ENCODE measurements at regions not wholly inside any gene's neighbourhood (a gene's known extent, or its start where the extent isn't known, plus 50 kb on each side); places are given as distances from the start of the nearest gene placed in this dataset.

DNA sequence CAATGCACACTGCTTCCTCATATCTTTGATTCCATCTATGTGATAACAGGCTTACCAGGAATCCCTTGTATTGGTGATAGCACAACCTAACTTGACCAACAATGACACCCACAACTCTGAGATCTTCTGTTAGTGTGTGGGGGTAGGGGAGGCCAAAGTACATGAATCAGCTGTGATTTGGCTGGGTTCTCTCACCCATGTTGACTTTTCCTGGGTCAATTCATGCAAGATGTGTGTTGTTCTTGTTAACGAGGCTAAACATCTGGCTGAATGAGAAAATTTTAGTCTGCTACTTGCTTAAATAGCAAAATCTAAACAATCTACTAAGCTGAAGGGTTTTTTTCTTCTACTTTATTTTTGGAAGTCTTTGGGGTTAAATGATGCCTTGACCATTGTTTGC is 341.2 kb upstream of the SLC14A2 start:
- ATAC-seq = no peak

DNA sequence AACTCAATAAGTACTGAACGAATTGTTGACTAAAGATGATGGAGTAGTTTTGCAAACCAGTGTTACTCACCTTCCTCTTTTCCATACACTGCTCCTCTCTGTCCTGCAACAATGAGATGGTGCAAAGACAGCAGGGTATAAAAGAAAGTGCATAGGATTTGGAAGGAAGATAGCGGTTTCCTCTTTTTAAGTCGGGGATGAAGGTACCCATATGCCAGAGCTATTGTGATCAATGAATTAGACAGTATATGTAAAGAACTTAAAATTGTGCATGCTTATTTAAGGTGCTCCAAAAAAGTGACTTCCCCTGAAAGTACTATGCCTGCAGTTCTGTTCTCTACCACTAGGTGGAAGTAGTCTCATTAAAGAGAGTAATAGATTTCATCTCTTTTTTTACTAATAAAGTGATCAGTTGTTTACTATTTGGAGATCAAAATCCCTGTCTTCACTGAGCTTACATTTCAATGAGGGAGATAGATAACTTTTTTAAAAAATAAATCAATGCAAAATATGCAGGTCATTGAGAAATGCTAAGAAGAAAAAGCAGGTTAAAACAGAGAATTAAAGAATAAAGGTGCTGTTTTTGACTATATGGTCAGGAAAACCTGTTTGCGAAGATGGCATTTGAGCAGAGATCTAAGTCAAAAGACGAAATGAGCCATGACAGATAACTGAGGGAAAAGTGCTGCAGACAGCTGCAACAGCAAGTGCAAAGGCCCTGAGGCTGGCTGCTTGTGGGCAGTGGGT is 339.7 kb upstream of the SLC14A2 start:
- ATAC-seq = no peak

DNA sequence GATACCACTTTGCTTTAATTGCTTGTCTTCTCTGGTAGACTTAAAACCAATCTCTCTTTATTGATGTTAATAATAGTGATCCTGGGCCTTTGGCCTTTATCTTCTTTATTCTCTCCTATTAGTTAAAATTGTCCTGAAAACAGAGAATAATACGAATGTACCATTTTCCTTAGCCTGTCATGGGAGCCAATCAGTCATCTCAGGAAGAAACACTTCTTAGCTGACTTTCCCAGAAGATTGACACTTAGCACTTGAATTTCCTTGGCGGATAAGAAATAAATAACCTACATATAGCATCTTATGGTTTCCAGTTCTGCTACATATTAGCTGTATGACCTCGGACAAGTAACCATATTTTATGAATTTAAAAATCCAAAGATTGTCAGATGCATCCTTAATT is 338.4 kb upstream of the SLC14A2 start:
- ATAC-seq = no peak

DNA sequence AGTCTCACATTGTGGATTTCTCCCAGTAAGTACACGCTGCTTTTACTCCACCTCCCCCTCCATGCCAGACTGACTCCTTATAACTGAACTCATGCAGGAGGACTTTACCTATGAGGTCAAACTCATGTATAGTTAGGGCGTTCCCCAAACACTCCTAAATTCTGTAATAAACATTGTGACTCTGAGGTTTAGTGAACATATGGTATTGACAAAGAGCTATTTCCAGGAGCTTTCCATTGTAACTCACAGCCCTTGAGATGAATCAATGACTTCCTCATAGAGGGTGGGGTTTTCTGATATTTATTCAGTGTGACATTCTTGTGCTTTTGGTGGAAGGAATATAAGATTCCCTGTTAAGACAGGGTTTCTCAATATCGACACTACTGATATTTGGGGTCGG is 337.4 kb upstream of the SLC14A2 start:
- no peak for ATAC-seq

DNA sequence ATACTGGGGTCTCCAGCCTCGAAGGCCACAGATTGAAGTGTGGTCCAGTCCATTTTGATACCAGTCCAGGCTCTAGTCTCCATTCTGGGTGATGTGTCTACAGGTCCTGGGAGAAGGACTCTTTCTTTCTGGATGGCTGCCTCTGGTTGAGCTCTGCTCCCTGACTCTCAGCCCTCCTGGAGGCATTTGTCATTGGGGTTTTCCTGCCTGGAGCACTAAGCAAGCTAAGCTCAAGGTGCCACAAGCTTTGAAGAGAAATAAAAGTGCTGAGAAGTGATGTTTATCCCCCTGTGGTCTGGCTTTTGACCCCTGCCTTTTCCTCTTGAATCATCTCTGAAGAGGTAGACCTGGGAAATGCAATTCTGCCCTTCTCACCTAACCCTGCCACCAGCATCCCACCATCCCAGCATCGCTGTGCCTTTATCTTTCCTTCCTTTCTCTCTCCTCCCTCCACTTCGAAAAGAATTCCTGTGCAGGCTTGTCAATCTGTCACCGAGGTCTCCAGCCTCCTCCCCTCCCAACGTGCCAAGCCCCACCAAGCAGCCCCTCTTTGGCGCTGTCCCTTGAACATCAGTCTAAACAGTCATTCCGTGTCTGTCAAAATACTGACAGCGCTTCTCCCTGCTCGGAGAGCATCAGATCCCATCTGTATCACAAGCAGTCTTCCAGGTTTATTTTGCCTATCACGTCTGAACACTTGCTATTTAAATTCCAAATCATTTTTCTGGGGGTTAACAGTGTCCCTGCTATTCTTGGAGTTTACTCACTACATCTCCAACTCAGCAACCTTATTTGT is 334.6 kb upstream of the SLC14A2 start:
- ATAC-seq = no peak

DNA sequence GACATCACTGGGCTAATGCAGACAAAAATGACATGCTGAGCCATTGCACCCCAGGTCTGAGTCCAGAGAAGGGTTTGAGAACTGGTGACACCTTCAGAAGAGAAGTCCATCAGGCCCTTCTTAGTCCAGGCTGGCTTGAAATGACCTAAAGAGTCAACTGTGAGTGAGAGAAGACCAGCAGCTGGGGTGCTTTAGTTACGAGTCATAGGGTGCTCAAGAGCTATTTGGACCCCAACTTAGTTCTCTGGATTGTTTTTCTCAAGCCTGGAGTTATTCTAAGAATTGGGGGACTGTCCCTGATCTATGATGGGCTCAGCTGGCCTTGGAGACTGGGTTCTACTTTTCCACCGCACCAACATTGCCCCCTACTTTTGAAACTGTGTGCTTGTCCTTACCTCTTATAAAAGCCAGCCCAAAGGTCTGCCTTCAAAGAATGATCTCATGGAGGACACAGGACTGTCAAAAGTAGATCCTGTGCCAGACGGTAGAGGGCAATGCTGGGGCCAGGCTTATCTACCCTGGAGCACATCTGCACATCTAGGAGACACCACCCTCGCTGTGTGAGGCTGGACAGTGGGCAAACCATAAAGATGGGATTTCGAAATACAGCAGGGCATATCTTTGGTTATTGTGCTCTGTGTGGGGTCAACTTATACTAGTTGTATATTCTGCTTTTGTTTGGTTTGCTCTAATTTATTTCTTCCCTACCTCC is 333.0 kb upstream of the SLC14A2 start:
- ATAC-seq = no peak

DNA sequence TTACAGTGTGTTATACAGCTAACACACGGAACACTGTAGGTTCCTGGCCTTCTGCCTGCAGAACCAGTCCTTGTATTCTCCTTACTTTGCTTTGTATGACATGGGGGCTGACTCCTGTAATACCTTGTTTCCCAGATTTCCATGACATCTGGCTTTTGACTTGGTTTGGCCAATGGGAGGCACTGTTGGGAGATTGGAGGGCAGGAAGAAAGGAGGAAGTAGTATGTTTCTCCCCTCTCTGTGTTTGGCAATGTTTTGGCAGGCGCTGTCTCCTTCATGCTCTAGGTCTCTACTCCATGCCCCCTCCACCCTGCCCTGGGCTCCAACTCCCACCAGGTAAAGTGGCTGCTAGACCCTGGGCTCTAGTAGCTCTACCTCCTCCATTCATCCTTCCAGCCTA is 331.1 kb upstream of the SLC14A2 start:
- ATAC-seq = no peak

DNA sequence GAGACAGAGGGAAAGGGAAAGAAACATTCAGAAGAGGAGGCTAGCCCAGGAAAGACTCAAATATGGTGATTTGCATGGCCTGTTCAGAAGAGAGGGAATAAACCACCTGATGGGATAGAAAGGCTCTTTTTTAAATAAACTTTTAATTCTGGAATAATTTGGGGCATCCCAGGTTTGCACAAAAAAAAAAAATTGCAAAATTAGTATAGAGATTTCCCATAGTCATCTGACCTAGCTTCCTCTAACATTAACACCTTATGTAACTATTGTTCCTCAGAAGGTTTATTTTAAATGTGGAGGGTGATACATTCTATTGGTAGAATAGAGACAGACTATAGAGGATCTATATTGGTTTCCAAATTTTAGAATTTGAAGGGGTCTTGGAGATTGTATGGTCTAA is 330.4 kb upstream of the SLC14A2 start:
- no peak for ATAC-seq

DNA sequence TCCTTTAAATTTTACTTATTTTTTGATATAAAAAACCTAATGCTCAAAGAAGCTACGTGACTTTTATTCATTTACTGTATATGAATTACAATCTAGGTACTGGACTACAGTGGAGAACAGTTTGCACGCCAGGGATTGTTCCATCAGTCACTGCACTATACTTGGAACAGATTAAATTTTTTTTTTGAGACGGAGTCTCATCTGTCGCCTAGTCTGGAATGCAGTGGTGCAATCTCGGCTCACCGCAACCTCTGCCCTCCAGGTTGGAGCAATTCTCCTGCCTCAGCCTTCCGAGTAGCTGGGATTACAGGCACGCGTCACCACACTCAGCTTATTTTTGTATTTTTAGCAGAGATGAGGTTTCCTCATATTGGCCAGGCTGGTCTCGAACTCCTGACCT is 330.0 kb upstream of the SLC14A2 start:
- ATAC-seq = no peak

DNA sequence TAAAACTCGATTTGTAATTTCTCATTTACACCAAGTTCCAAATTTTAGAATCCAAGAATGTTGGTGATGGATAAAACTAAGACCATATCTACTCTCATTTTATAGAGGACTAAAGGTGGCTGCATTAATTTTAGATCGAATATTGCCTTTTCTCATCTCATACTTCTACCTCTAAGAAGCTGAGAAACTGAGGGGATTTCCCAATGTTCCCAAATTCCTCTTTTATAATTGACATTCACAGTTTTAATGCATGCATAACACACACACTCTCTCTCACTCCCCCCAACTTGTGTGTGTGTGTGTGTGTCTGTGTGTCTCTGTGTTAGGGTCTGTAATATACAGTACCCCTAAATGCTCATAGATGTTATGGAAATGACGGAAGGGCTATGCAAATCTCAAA is 328.8 kb upstream of the SLC14A2 start:
- ATAC-seq = no peak

DNA sequence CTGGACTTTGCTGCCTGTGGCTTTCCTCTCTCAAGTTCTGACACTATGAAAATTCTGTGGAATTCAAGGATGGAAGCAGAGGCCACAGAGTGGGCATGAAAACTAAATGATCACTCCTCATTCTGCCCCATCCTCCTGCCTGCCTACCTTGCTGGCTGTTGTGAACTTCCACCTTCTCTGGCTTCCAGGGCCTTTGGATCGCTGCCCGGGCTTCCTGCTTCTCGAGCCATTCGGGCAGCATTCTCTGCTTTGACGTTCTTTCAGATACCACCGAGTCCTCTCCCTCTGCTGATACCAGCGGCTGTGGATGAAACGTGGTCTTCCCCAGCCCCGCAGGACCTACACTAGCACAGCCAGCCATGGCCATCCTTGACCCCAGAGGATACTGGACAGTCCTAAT is 327.7 kb upstream of the SLC14A2 start:
- ATAC-seq = no peak

DNA sequence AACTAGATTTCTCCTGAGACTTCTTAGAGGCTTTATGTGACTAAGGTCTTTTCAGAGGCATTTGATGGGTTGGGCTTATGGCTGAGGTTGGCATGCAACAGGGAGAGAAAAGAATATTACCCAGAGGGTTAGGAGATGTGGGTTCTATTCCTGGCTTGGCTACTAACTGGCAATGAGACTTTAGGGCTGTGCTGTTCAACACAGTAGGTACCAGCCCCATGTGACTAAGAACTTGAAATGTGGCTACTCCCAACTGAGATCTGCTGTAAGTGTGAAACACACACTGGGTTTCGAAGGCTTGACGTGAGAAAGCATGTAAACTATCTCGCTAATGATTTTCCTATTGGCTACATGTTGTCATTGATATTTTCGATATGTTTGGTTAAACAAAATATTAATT is 324.9 kb upstream of the SLC14A2 start:
- ATAC-seq = no peak

DNA sequence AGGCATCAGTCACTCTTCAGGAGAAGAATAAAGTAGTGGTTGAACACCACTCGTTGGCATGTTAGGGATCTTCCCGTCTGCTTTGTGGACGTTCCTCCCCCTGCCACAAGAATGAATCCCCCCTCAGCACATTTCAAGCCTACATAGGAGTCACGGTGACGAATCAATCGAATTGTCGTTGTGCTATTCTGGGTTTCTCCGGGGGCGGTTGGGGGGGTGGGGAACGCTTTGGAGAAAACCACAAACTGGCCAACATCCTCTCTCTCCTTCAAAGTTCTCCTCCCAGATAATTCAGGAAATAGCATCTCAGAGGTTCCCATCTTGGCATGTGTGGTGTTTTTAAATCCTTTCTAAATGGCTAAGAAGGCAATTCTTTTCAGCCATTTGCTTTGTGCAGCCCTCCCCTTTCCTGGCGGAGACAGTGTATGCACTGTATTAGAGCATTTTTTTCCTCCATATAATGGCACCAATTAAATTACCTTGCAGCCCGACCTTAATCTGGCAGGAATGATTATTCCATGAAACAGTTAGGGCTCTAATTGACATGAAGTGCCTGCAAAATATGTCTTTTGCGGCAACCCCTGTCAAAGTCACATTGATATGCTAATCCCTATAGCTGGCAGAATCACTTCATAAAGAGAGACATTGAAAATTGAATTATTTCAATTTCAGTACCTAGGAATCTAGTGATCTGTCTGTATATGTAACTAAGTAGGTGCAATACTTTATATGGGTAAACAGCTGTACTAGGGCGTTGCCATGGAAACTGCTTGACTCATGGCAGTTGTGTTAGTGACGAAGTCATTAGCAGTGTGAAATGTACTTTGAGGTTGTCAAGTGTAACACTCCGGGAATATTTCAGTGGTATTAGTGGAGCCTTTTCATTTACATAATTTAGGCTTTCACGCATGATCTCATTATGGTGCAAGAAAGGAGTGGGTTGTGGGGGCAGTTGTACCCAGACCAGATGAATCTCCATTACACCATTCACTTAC is 323.4 kb upstream of the SLC14A2 start:
- no peak for ATAC-seq

DNA sequence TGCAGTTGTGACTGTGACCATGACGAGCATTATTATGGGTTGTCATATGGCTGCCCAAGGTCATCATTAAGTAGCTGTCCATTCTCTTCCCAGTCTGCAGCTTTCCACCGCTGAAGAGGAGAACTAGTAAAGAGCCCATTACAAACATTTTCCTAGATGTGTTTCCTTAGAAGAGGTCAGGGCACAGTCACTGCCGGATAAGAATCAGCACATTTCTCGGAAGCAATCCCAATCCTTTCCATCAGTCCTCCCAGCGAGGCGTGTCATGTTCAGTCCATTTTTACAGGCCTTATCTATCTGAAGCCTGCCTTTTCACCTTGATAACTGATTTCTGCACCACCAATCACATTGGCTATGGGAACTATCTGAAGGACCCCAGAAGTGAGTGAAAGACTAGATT is 319.9 kb upstream of the SLC14A2 start:
- ATAC-seq = no peak

DNA sequence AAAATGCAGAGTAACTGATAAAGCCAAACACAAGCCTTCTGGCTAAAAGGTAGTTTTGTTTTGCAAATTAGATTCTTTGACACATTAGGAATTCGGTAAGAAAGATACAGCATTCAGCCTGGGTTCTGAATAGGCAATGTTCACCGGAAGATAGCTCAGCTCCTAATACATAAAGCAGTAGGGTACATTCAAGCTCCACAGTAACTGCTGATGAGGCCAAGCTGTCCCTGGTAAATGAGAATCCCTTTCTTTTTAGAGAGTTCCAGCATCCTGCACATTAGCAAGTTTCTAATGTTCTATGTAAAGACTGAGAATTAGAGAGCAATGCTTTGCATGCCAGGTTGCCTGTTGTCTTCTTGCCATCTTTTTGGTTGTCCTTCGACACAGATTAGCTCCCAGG is 316.3 kb upstream of the SLC14A2 start:
- no peak for ATAC-seq

DNA sequence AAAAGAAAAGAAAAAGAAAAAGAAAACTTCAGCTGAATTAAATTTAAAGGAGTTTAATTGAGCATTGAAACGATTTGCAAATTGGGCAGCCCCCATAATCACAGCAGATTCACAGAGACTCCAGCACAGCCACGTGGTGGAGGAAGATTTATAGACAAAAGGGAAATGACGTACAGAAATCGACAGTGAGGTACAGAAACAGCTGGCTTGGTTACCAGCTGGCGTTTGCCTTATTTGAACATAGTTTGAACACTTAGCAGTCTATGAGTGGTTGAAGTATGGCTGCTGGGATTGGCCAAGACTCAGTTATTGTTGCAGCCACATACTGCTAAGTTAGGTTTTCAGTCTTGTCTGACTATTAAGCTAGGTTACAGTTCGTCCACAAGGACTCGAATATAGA is 312.2 kb upstream of the SLC14A2 start:
- no peak for ATAC-seq

DNA sequence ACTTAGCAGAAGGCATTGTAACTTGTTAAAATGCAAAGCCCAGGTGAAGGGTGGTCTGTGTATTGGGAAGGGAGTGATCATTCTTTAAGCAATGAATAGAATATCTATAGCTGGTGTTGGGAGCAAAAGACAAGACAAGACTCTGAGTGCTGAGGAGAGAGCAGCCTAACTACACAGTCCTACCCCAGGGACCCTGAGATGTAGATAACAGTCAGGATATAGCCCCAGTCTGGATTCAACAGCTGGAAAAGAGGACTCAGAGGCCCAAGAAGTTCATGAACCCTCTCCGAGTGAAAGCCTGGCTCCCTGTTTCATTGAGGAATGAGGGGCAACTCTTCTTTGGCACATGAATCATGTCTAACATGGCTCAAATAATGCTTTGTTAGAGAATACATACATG is 310.7 kb upstream of the SLC14A2 start:
- ATAC-seq = no peak

DNA sequence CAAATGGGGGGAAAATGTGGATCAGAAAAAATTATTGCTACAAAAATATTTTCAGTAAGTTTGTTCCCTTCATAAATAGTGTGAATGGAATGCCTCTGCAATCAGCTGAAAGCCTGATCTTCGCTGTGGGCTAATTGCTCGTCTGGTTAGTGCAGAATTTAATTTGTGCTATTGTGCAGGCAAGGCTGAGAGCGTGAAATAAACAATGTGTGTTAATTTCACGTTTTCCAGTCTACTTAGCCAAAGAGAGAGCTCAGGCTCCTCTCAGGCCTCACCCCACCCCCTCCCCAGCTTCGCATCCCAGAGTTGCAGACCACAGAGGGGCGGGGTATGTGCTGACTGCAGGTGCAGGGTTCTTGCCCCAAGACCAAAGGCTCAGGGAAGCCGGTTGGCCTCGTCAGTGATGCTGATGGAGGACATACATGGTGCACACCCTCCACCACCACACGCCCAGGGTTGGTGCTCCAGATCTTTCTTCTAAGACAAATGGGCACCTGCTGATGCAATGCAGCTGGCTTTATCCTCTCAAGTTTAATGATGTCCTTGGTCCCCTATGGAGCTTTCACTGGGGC is 302.6 kb upstream of the SLC14A2 start:
- ATAC-seq = no peak

DNA sequence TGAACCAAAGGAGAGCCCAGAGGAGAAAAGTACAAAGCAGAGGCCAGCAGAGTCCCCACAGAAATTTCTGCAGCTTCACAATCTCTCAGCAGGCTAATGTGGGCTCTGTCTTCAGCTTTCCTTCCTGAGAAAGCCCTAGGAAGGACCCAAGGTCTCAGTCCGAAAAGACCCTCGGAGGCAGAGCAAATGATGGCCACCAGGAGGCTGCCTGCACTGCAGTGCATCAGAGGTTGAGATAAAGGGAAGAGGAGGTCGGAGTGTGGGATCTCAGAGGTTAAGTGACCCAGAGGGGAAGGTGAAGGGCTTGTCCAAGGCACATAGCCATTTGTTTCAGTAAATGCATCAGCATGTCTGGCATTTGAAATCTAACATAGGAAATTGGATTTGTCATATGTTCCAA is 299.1 kb upstream of the SLC14A2 start:
- ATAC-seq = no peak

DNA sequence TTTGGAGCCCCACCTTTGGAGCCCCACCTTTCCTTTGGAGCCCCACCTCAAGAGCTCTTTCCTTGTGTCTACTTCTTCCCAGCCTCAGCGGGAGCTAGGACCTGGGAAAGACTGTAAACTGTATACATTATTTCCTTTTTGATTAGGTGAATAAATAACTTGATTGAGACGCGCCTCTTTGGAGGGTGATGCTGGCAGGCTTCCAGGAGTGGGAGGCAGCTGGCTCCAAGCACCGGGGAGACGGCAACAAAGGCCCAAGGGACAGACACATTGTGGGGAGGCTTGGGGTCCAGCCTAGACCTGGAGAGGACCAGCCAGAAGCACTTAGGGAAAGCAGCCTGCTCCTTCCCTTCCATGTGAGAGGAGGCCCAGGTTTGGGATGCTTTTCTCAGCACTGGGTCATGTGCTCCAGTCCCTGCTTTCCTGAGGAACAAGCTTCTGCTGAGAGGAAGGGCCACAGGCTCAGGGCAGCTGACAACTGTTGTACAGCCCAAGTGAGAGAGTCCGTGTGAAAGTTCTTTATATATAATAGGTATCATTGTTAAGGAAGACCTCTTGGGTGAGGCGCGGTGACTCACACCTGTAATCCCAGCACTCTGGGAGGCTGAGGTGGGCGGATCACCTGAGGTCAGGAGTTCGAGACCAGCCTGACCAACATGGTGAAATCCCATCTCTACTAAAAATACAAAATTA is 297.2 kb upstream of the SLC14A2 start:
- no peak for ATAC-seq

DNA sequence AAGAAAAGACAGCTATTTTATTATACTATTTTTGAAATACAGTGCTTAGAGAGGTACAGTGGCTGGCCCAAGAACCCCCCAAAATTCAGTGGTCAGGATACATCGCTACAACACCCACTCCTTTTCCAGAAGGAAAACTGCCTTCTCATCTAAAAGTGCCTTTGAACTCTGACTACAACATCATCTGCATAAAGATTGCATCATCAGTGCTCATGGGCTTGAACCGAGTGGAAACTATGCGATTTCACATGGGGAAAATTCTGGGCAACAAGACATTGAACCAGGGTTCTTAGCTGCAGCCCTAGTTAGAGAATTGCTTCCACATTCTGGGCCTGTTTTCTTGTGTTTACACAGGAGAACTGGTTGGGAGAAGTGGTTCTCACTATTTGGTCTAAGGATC is 294.6 kb upstream of the SLC14A2 start:
- no peak for ATAC-seq

DNA sequence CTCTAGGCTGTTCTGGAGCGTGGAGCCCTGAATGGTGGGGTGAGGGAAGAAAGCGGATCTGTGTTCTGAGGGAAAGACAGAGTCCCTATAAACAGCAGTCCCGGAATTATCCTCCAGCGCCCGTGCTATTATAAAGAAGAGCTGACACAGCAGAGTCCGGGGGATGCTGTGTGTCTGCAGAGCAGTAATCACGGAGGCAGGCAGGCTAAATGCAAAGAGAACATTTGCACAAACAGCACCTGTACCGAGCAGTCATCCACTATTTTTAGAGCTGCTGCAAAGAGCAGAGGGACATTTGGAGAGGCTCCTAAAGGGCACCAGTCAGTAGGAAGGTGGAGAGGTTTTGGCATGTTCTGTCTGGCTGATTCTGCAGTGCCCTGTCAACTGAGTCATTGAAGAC is 293.8 kb upstream of the SLC14A2 start:
- ATAC-seq = no peak

Data from activated CD4-positive, CD25-positive, alpha-beta regulatory T cell treated with anti-CD3 and anti-CD28 coated beads, Interleukin-2, amount 50 U/mL, for 24 hours (primary cell).